ENCODE measurements at regions not wholly inside any gene's neighbourhood (a gene's known extent, or its start where the extent isn't known, plus 50 kb on each side); places are given as distances from the start of the nearest gene placed in this dataset.

DNA sequence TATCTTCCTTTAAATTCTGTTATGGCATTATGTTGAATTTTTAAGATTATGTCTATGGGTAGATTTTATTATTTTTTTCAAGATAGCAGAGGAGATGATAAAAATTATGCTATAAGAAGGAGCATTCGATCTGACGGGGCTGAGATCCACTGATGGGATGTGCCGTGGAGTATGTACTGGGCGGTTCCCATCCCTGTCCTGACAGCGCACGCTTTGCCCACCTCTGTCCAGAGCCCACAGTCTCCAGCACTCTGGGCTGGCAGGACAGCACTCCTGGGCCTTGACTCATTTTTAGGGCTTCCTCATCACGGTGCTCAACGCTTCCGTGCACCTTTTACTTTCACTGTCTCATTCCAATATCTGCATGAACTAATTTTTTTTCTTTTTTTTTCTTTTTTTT lies 235.5 kb downstream of the TEX29 start:
- no peaks in the 10 kb centered on the region for H3K4me1 ChIP-seq
- no peaks in the 10 kb centered on the region for H3K36me3 ChIP-seq (ENCODE audit: low read depth, missing control alignments)
- DNase-seq: no peak
- no peaks in the 10 kb centered on the region for H3K9me3 ChIP-seq
- H3K4me3 ChIP-seq: no peak overlapping the region
- WGBS, 2 donors: 89 to 95% methylated on average over 9 of the region's 9 CpGs
- no peak for TF ChIP-seq POLR2A (IDR thresholded peaks at IDR 0.05)
- TF ChIP-seq, protein P1, sequence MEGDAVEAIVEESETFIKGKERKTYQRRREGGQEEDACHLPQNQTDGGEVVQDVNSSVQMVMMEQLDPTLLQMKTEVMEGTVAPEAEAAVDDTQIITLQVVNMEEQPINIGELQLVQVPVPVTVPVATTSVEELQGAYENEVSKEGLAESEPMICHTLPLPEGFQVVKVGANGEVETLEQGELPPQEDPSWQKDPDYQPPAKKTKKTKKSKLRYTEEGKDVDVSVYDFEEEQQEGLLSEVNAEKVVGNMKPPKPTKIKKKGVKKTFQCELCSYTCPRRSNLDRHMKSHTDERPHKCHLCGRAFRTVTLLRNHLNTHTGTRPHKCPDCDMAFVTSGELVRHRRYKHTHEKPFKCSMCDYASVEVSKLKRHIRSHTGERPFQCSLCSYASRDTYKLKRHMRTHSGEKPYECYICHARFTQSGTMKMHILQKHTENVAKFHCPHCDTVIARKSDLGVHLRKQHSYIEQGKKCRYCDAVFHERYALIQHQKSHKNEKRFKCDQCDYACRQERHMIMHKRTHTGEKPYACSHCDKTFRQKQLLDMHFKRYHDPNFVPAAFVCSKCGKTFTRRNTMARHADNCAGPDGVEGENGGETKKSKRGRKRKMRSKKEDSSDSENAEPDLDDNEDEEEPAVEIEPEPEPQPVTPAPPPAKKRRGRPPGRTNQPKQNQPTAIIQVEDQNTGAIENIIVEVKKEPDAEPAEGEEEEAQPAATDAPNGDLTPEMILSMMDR (IDR thresholded peaks at IDR 0.05): no peak
- intact Hi-C loops (cut with DNase I; ENCODE audit: low total_unique reads): no loop called here
- H3K27me3 ChIP-seq: no peaks in the 10 kb centered on the region
- no peak overlapping the region for H3K27ac ChIP-seq

DNA sequence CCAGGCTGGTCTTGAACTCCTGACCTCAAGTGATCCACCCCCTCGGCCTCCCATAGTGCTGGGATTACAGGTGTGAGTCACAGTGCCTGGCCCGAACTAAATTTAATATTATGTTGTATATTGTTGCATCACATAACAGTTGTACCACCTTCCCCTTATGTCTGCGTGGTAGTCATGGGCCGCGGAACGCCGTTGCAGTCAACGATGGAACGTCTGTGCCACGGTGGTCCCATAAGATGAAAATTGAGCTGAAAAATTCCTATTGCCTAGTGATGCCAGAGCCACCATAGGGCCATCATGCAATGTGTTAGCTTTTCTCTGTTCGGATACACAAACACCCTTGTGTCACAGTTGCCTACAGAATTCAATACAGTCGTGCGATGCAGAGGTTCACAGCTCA lies 236.1 kb downstream of the TEX29 start:
- 85 to 93% methylated on average over 13 of the region's 13 CpGs for WGBS, 2 donors
- Histone ChIP-seq H3K9me3 (no peaks in the 10 kb centered on the region), H3K27me3 (no peaks in the 10 kb centered on the region), H3K36me3 (ENCODE audit: low read depth, missing control alignments) (no peaks in the 10 kb centered on the region), H3K27ac (no peak overlapping the region), H3K4me1 (no peaks in the 10 kb centered on the region), H3K4me3 (no peak overlapping the region)
- intact Hi-C loops (cut with DNase I; ENCODE audit: low total_unique reads): no loop called here
- DNase-seq: no peak
- TF ChIP-seq, protein P1 (IDR thresholded peaks at IDR 0.05): no peak
- no peak for TF ChIP-seq POLR2A (IDR thresholded peaks at IDR 0.05)

DNA sequence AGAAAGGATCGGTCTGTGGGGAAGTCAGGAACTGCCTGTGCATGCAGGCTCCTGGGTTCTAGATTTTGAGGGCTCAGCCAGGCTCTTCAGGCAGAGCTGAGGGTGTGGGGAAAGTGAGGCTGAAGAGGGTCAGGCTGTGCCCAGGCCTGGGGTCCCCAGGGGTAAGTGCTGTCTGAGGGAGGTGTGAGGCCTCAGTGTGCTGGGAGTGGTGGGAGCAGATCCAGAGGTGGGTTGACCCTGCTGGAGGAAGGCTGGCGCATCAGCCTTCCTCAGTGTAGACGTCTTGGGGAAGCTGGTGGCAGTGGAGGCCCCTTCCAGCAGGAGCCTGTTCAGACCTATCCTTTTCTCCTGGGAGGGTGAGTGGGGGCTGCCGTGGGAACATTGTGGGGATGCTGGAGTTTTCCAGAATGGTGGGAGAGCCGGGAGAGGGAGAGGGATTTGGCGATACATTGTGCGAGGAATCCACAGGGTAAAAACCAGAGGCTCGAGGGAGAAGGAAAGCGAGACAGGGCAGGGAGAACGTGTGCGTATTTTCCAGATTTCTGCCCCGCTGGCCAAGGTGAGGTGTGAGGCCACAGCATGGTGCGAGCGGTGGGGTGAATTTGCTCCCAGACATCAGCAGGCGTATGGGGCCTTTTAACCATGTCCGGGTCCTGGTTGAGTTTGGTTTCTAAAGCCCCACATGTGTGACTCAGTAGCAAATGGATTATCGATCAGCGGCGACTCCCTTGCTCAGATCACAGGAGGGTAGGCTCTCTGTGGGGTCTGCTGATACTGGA lies 237.7 kb downstream of the TEX29 start:
- H3K9me3 ChIP-seq: no peaks in the 10 kb centered on the region
- H3K27ac ChIP-seq: no peak overlapping the region
- intact Hi-C loops (cut with DNase I; ENCODE audit: low total_unique reads): no loop called here
- no peaks in the 10 kb centered on the region for H3K27me3 ChIP-seq
- no peaks in the 10 kb centered on the region for H3K36me3 ChIP-seq (ENCODE audit: low read depth, missing control alignments)
- 90 to 94% methylated on average over 17 to 19 of the region's 19 CpGs for WGBS, 2 donors
- H3K4me1 ChIP-seq: no peaks in the 10 kb centered on the region
- TF ChIP-seq, protein P1 (IDR thresholded peaks at IDR 0.05): no peak
- TF ChIP-seq POLR2A (IDR thresholded peaks at IDR 0.05): no peak
- H3K4me3 ChIP-seq: no peak overlapping the region
- DNase-seq: no peak

DNA sequence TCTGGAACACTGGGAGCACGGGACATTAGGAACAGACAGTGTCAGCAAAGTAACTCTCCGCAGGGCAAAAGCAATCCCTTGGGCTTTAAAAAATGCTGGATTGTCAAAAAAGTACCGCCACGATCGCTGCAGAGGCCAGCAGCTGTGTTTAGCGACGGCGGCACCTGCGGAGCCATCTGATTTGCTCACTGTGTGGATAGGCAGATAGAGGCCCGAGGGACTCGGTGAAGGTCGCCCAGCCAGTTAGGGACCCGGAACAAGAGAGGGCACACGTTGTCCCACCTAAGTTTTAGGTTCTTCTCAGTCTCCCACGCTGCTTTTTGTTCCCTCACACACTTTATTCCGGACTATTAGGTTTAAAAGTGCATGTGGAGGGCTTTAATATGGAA lies 238.3 kb downstream of the TEX29 start:
- WGBS, 2 donors: 85 to 87% methylated on average over 16 of the region's 16 CpGs
- H3K36me3 ChIP-seq (ENCODE audit: low read depth, missing control alignments): no peaks in the 10 kb centered on the region
- H3K27ac ChIP-seq: no peak overlapping the region
- TF ChIP-seq, protein P1 (IDR thresholded peaks at IDR 0.05): no peak
- TF ChIP-seq POLR2A (IDR thresholded peaks at IDR 0.05): no peak
- H3K9me3 ChIP-seq: no peaks in the 10 kb centered on the region
- no peak for DNase-seq
- H3K4me3 ChIP-seq: no peak overlapping the region
- no peaks in the 10 kb centered on the region for H3K4me1 ChIP-seq
- intact Hi-C loops (cut with DNase I; ENCODE audit: low total_unique reads): no loop called here
- no peaks in the 10 kb centered on the region for H3K27me3 ChIP-seq

Measured in testis (tissue), 2 donors.